Gastroesophageal sphincter (tissue), 4 donors: ENCODE measurements at regions not wholly inside any gene's neighbourhood (a gene's known extent, or its start where the extent isn't known, plus 50 kb on each side); places are given as distances from the start of the nearest gene placed in this dataset.

Experiments used
- ATAC-seq: fragments of 150-250 bp; one replicate; pipeline ENCODE4 v1.9.1; 2016; ENCODE audit warnings: mild to moderate bottlenecking, moderate library complexity
- H3K27ac ChIP-seq, 4 donors: fragments of 200-600 bp; sonication (generic) in 3 of 4; 1 replicate in 3 of 4; 2 replicates in 1 of 4; pipeline ENCODE4 v1.5.1; 2016 to 2019
- H3K27me3 ChIP-seq: fragments of 200-600 bp; sonication (generic); one replicate; pipeline ENCODE4 v1.5.1; 2019
- H3K36me3 ChIP-seq, 2 donors: fragments of 200-600 bp; sonication (generic); one replicate each; pipeline ENCODE4 v1.5.1; 2019; ENCODE audit warnings: control low read depth in 1 of 2
- H3K4me1 ChIP-seq, 3 donors: fragments of 200-600 bp; sonication (generic); 1 replicate in 2 of 3; 2 replicates in 1 of 3; pipeline ENCODE4 v1.5.1; 2016 to 2019; ENCODE audit warnings: control low read depth in 2 of 3
- H3K4me3 ChIP-seq, 2 donors: fragments of 200-600 bp; sonication (generic); one replicate each; pipeline ENCODE4 v1.5.1; 2019; ENCODE audit warnings: mild to moderate bottlenecking in 1 of 2, moderate library complexity in 1 of 2
- H3K9me3 ChIP-seq, 3 donors: fragments of 200-600 bp; sonication (generic); one replicate each; pipeline ENCODE4 v1.5.1; 2017 to 2019; ENCODE audit warnings: control low read depth in 2 of 3
- EP300 ChIP-seq: sonication (generic); formaldehyde crosslinking; IDR thresholded peaks from one replicate; pipeline ENCODE4 v1.6.1; 2017; ENCODE audit warnings: antibody characterized with exemption, mild to moderate bottlenecking
- POLR2A ChIP-seq, 2 donors: fragments of 450-650 bp; IDR thresholded peaks; one replicate each; pipeline ENCODE4 v1.6.1; 2017; ENCODE audit warnings: antibody characterized with exemption in 2 of 2, mild to moderate bottlenecking in 2 of 2, moderate library complexity in 1 of 2
- POLR2AphosphoS5 ChIP-seq: sonication (generic); formaldehyde crosslinking; IDR thresholded peaks from one replicate; pipeline ENCODE4 v1.6.1; 2017; ENCODE audit warnings: antibody characterized with exemption
- WGBS, 2 donors: methylation state at CpG; one replicate each; pipeline ENCODE4 v1.1.5; 2018; ENCODE audit warnings: low coverage in 1 of 2; 5-methylcytosine and 5-hydroxymethylcytosine counted together
- TF ChIP-seq, protein P1 (sequence below), 4 experiments: fragments of 200-600 bp in 2 of 4; fragments of 450-650 bp in 2 of 4; sonication (generic) in 1 of 4; IDR thresholded peaks; one replicate each; pipeline ENCODE4 v1.5.1; 2017 to 2019; ENCODE audit warnings: antibody characterized with exemption in 4 of 4, mild to moderate bottlenecking in 2 of 4, moderate library complexity in 2 of 4

DNA sequence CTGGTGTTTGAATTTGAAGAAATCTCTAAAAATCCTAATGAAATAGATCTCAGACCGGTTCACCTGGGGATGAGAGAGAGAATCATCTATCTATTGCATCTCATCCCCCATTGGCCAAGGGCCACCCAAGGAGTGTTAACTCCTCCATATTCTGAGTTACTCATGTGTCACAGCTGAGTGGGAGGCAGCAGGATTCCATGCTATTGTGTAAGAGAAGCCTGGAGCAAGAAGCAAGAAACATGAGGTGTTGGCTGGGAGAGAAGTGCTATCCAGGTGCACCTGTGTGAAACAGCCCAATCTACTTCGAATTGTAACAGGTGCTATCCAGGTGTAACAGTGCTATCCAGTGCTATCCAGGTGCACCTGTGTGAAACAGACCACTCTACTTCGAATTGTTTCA, 150.3 kb upstream of the MAOA start:
- Histone ChIP-seq H3K27me3 (no peaks in the 10 kb centered on the region), H3K27ac (no peak overlapping the region), H3K4me1 (no peaks in the 10 kb centered on the region), H3K4me3 (no peak overlapping the region), H3K9me3 (no peaks in the 10 kb centered on the region), H3K36me3 (no peaks in the 10 kb centered on the region)
- TF ChIP-seq, protein P1, sequence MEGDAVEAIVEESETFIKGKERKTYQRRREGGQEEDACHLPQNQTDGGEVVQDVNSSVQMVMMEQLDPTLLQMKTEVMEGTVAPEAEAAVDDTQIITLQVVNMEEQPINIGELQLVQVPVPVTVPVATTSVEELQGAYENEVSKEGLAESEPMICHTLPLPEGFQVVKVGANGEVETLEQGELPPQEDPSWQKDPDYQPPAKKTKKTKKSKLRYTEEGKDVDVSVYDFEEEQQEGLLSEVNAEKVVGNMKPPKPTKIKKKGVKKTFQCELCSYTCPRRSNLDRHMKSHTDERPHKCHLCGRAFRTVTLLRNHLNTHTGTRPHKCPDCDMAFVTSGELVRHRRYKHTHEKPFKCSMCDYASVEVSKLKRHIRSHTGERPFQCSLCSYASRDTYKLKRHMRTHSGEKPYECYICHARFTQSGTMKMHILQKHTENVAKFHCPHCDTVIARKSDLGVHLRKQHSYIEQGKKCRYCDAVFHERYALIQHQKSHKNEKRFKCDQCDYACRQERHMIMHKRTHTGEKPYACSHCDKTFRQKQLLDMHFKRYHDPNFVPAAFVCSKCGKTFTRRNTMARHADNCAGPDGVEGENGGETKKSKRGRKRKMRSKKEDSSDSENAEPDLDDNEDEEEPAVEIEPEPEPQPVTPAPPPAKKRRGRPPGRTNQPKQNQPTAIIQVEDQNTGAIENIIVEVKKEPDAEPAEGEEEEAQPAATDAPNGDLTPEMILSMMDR (IDR thresholded peaks at IDR 0.05): no peak
- no peak for TF ChIP-seq POLR2AphosphoS5
- TF ChIP-seq POLR2A (IDR thresholded peaks at IDR 0.05): no peak
- no peak for TF ChIP-seq EP300
- 59 to 82% methylated on average over 2 to 3 of the region's 3 CpGs for WGBS, 2 donors
- ATAC-seq: no peak

DNA sequence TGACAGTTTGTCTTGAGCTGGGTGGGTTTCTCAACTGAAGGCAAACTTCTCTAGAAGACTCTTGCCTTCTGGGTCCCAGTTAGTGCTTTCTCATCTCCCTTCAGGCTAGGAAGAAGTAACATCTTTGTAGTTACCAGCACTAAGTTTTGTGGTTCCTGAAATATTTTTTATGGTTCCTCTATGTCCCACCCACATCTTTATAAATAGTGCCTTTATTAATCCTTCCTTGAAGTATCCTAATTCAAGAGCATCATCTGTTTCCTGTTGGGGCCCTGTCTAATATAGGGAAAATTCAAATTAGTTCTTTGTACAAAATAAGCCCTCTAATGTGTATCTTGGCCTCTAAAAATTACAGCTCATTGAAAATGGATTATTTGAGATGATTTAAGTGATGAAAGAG, 147.4 kb upstream of the MAOA start:
- ATAC-seq: no peak
- H3K27ac ChIP-seq: no peak overlapping the region
- H3K9me3 ChIP-seq: no peaks in the 10 kb centered on the region
- TF ChIP-seq, protein P1 (IDR thresholded peaks at IDR 0.05): no peak
- no peak for TF ChIP-seq POLR2AphosphoS5
- no peak for TF ChIP-seq EP300
- TF ChIP-seq POLR2A (IDR thresholded peaks at IDR 0.05): no peak
- H3K4me3 ChIP-seq: no peak overlapping the region
- no peaks in the 10 kb centered on the region for H3K4me1 ChIP-seq
- no peaks in the 10 kb centered on the region for H3K27me3 ChIP-seq
- H3K36me3 ChIP-seq: no peaks in the 10 kb centered on the region

DNA sequence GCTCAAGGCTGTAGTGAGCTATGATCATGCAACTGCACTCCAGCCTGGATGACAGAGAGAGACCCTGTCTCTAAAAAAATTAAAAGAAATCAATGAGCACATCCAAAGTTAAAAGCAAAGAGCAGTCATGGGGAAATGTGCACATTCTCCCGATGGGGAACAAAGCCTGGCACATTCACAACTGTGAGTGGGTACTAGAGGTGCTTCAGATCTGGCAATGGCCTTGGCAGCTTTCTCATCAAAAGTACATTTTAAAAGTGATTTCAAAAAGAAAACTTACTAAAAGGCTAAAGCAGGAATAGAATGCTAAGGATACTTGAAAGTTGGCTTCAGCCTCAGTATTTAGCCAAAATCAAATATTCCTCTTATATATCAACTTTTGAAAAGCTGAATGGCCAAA, 145.9 kb upstream of the MAOA start:
- H3K9me3 ChIP-seq: no peaks in the 10 kb centered on the region
- H3K27me3 ChIP-seq: no peaks in the 10 kb centered on the region
- no peak overlapping the region for H3K4me3 ChIP-seq
- no peaks in the 10 kb centered on the region for H3K4me1 ChIP-seq
- H3K27ac ChIP-seq: no peak overlapping the region
- H3K36me3 ChIP-seq: no peaks in the 10 kb centered on the region
- TF ChIP-seq POLR2A (IDR thresholded peaks at IDR 0.05) (no peak), EP300 (no peak), POLR2AphosphoS5 (no peak)
- TF ChIP-seq, protein P1 (IDR thresholded peaks at IDR 0.05): no peak
- no peak for ATAC-seq
- 100% methylated on average over 1 of the region's 1 CpG; no CpG with 5 or more reads in 1 of the 2 donors for WGBS, 2 donors

DNA sequence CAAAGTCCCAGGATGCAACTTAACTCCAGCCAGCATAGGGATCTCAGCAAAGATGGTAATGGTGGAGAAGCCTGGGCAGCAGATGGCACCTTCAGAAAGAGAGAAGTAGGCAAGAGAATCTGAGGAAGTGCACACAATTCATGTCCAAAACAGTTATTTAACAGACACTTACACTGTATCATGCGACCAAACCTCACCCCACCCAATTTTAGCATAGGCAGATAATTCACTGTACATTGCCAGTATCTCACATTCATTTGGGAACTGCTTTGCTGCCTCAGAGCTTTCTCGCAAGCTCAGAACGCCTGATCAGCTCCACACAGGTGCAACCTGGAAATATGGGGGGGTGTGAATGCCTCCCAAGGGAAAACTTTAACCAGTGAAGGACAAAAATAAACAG, 143.0 kb upstream of the MAOA start:
- 65 to 100% methylated on average over 2 to 3 of the region's 3 CpGs for WGBS, 2 donors
- ATAC-seq: no peak

DNA sequence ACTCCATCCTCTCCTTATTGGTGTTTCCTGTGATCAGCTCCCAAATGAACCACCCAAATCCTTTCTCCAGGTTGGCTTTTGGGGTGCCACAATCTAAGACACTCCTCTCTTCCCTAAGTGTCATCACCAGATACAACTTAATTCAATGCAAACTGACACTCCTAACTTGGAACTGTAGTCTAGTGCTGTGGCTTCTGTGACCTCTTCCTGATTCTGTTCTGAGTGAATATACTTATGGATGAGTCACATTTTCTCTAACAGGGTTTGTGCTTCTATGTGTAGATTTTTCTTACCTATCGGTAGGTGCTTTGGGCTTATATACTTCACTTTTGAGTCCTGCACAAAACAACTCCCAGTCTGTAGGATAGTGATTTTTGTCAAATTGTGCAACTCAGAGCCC, 141.3 kb upstream of the MAOA start:
- H3K27me3 ChIP-seq: no peaks in the 10 kb centered on the region
- TF ChIP-seq POLR2A (IDR thresholded peaks at IDR 0.05): no peak
- TF ChIP-seq, protein P1 (IDR thresholded peaks at IDR 0.05): no peak
- TF ChIP-seq POLR2AphosphoS5: no peak
- TF ChIP-seq EP300: no peak
- no peak overlapping the region for H3K27ac ChIP-seq
- no peak for ATAC-seq
- no peak overlapping the region for H3K4me3 ChIP-seq
- no peaks in the 10 kb centered on the region for H3K36me3 ChIP-seq
- H3K4me1 ChIP-seq: no peaks in the 10 kb centered on the region
- WGBS, 2 donors: 100% methylated on average over 1 of the region's 1 CpG
- no peaks in the 10 kb centered on the region for H3K9me3 ChIP-seq

More for the DNA sequence above, 143.0 kb upstream of the MAOA start:
- H3K27ac ChIP-seq: no peak overlapping the region
- H3K27me3 ChIP-seq: no peaks in the 10 kb centered on the region
- H3K36me3 ChIP-seq: no peaks in the 10 kb centered on the region
- H3K4me1 ChIP-seq: no peaks in the 10 kb centered on the region
- H3K4me3 ChIP-seq: no peak overlapping the region
- no peaks in the 10 kb centered on the region for H3K9me3 ChIP-seq
- TF ChIP-seq EP300: no peak
- no peak for TF ChIP-seq POLR2A (IDR thresholded peaks at IDR 0.05)
- TF ChIP-seq, protein P1 (IDR thresholded peaks at IDR 0.05): no peak
- no peak for TF ChIP-seq POLR2AphosphoS5
